GM18870 (cell line): ENCODE measurements at regions not wholly inside any gene's neighbourhood (a gene's known extent, or its start where the extent isn't known, plus 50 kb on each side); places are given as distances from the start of the nearest gene placed in this dataset.
A peak's percentile ranks its signal among the peaks of the same experiment; 100 is the strongest.

Experiments
- ATAC-seq: cut with Tn5 transposase; IDR thresholded peaks from one replicate; pipeline ENCODE4 v1.9.1; 2021; ENCODE audit warnings: moderate library complexity; ENCODE audit not compliant: unreplicated experiment

GRCh38 chr1:90561103-90561783 is 155.9 kb downstream of the BARHL2 start:
- ATAC-seq = no peak

GRCh38 chr1:90558754-90559378 is 158.2 kb downstream of the BARHL2 start:
- ATAC-seq = no peak

- ATAC-seq = no peak
Measured at GRCh38 chr1:90558126-90558525, 159.0 kb downstream of the BARHL2 start.

GRCh38 chr1:90557706-90558105 is 159.4 kb downstream of the BARHL2 start:
- no peak for ATAC-seq

- ATAC-seq = no peak
Measured at GRCh38 chr1:90550626-90551406, 166.3 kb downstream of the BARHL2 start.

- ATAC-seq = no peak
Measured at GRCh38 chr1:90544356-90544755, 172.7 kb downstream of the BARHL2 start.

GRCh38 chr1:90537606-90538362 is 179.3 kb downstream of the BARHL2 start:
- ATAC-seq = no peak

GRCh38 chr1:90534663-90535295 is 182.3 kb downstream of the BARHL2 start:
- ATAC-seq = no peak

GRCh38 chr1:90534116-90534515 is 183.0 kb downstream of the BARHL2 start:
- no peak for ATAC-seq

GRCh38 chr1:90526954-90527353 is 190.1 kb downstream of the BARHL2 start:
- no peak for ATAC-seq

- ATAC-seq = no peak
Measured at GRCh38 chr1:90522432-90522831, 194.7 kb downstream of the BARHL2 start.

- ATAC-seq = no peak
Measured at GRCh38 chr1:90513956-90514355, 203.1 kb downstream of the BARHL2 start.

- ATAC-seq = no peak
Measured at GRCh38 chr1:90512441-90512840, 204.7 kb downstream of the BARHL2 start.

- ATAC-seq = no peak
Measured at GRCh38 chr1:90510143-90510542, 207.0 kb downstream of the BARHL2 start.

GRCh38 chr1:90509225-90510048 is 207.7 kb downstream of the BARHL2 start:
- ATAC-seq = peak; percentile 42

- no peak for ATAC-seq
Measured at GRCh38 chr1:90508376-90509167, 208.5 kb downstream of the BARHL2 start.

GRCh38 chr1:90507173-90507572 is 209.9 kb downstream of the BARHL2 start:
- ATAC-seq = no peak

GRCh38 chr1:90505806-90506205 is 211.3 kb downstream of the BARHL2 start:
- ATAC-seq = no peak

GRCh38 chr1:90504509-90504908 is 212.6 kb downstream of the BARHL2 start:
- no peak for ATAC-seq
